Gastroesophageal sphincter (tissue), 3 donors: ENCODE measurements at regions not wholly inside any gene's neighbourhood (a gene's known extent, or its start where the extent isn't known, plus 50 kb on each side); places are given as distances from the start of the nearest gene placed in this dataset.

ENCODE experiments used
- CTCF ChIP-seq, 4 experiments: fragments of 200-600 bp in 2 of 4; fragments of 450-650 bp in 2 of 4; sonication (generic) in 1 of 4; IDR thresholded peaks; one replicate each; pipeline ENCODE4 v1.5.1; 2017 to 2019; ENCODE audit warnings: antibody characterized with exemption in 4 of 4, mild to moderate bottlenecking in 2 of 4, moderate library complexity in 2 of 4
- POLR2A ChIP-seq, 2 donors: fragments of 450-650 bp; IDR thresholded peaks; one replicate each; pipeline ENCODE4 v1.6.1; 2017; ENCODE audit warnings: antibody characterized with exemption in 2 of 2, mild to moderate bottlenecking in 2 of 2, moderate library complexity in 1 of 2
- POLR2AphosphoS5 ChIP-seq: sonication (generic); formaldehyde crosslinking; IDR thresholded peaks from one replicate; pipeline ENCODE4 v1.6.1; 2017; ENCODE audit warnings: antibody characterized with exemption

- TF ChIP-seq POLR2A (IDR thresholded peaks at IDR 0.05): no peak
- no peak for TF ChIP-seq CTCF (IDR thresholded peaks at IDR 0.05)
- no peak for TF ChIP-seq POLR2AphosphoS5
These were observed 274.5 kb upstream of the IZUMO3 start for GRCh38 chr9:24820196-24820595.
